ENCODE measurements at regions not wholly inside any gene's neighbourhood (a gene's known extent, or its start where the extent isn't known, plus 50 kb on each side); places are given as distances from the start of the nearest gene placed in this dataset.

DNA sequence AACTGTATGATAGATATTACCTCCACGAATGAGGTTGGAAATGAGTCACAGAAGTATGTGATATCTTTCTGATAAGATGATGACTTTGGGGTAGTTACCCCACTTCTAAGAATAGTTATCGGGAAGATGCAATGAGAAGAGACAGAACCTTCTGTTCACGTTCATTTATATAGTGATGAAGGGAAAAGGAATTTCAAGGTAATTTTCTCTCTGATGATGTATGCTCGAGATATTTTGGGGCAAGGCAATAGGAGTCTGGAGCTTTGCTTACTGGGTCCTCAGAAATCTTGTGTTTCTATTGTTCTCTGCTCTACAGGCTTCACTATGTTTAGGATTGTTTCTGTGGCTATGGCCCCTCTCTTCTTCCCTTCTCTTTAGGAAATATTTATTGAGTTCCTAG is 1389.6 kb downstream of the CDH8 start:
- DNase-seq (no peak), FAIRE-seq (no peak)
- intact Hi-C loops (cut with DNase I), result no loop called here
- Histone ChIP-seq H3K9me3 (ENCODE audit: control insufficient read depth in 2 of 3, insufficient read depth in 1 of 3, low read length in 3 of 3) (no peaks in the 10 kb centered on the region), H3K4me3 (ENCODE audit: low read length in 3 of 3) (no peak overlapping the region), H3K27me3 (ENCODE audit: control insufficient read depth, insufficient read depth, low read length) (no peaks in the 10 kb centered on the region), H3K27ac (ENCODE audit: low read depth in 2 of 2, low read length in 2 of 2) (no peak overlapping the region), H3K9ac (ENCODE audit: low read length in 3 of 3) (no peak overlapping the region), H3K36me3 (ENCODE audit: control insufficient read depth in 2 of 3, insufficient read depth in 3 of 3, low read length in 3 of 3) (no peaks in the 10 kb centered on the region), H3K4me1 (ENCODE audit: control insufficient read depth in 2 of 3, insufficient read depth in 2 of 3, low read depth in 1 of 3, low read length in 3 of 3) (no peaks in the 10 kb centered on the region)
- TF ChIP-seq, protein P1, sequence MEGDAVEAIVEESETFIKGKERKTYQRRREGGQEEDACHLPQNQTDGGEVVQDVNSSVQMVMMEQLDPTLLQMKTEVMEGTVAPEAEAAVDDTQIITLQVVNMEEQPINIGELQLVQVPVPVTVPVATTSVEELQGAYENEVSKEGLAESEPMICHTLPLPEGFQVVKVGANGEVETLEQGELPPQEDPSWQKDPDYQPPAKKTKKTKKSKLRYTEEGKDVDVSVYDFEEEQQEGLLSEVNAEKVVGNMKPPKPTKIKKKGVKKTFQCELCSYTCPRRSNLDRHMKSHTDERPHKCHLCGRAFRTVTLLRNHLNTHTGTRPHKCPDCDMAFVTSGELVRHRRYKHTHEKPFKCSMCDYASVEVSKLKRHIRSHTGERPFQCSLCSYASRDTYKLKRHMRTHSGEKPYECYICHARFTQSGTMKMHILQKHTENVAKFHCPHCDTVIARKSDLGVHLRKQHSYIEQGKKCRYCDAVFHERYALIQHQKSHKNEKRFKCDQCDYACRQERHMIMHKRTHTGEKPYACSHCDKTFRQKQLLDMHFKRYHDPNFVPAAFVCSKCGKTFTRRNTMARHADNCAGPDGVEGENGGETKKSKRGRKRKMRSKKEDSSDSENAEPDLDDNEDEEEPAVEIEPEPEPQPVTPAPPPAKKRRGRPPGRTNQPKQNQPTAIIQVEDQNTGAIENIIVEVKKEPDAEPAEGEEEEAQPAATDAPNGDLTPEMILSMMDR (IDR thresholded peaks at IDR 0.05; ENCODE audit: borderline replicate concordance, extremely low read depth, insufficient read depth), result no peak

DNA sequence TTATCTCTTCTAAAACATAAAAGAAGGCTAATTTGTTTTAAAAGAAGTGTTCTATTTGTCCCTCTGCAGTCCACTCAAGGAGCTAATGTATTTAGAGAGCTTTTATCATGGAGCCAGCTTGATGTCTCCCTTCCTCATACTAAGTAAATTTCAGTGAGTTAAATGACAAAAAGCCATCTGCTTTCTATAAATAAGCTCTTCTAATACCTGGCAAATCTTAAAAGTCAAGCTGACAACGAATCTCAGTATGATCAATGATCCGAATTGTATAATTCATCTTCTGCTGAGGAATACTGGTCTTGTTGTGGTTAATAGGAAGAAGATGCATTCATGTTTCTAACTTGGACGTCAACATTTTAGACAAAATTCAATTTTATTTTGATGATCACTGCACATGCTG is 1390.7 kb downstream of the CDH8 start:
- Histone ChIP-seq H3K27ac (ENCODE audit: low read depth in 2 of 2, low read length in 2 of 2) (no peak overlapping the region), H3K9ac (ENCODE audit: low read length in 3 of 3) (no peak overlapping the region), H3K4me1 (ENCODE audit: control insufficient read depth in 2 of 3, insufficient read depth in 2 of 3, low read depth in 1 of 3, low read length in 3 of 3) (no peaks in the 10 kb centered on the region), H3K9me3 (ENCODE audit: control insufficient read depth in 2 of 3, insufficient read depth in 1 of 3, low read length in 3 of 3) (no peaks in the 10 kb centered on the region), H3K4me3 (ENCODE audit: low read length in 3 of 3) (no peak overlapping the region), H3K27me3 (ENCODE audit: control insufficient read depth, insufficient read depth, low read length) (no peaks in the 10 kb centered on the region), H3K36me3 (ENCODE audit: control insufficient read depth in 2 of 3, insufficient read depth in 3 of 3, low read length in 3 of 3) (no peaks in the 10 kb centered on the region)
- TF ChIP-seq, protein P1 (IDR thresholded peaks at IDR 0.05; ENCODE audit: borderline replicate concordance, extremely low read depth, insufficient read depth), result no peak
- intact Hi-C loops (cut with DNase I), result no loop called here
- FAIRE-seq (no peak), DNase-seq (no peak)

DNA sequence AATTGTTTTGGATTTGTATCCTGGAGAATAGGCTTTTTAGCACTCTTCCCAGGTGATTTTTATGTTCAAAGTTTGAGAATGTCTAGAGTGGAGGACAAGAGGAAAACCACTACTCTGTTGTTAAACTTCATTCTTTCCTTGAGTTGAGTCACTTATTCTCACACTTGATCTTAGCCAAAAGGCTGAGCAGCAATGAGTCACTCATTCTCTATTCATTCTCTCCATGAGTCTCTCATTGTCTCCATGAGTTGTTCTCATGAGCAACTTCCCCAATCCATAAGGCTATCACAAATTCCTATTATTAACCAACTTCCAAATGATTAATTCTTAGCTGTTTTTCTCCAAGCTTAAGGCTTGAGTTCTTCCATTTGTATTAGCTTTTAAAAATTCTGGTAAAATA is 1393.3 kb downstream of the CDH8 start:
- no peak for FAIRE-seq
- Histone ChIP-seq H3K27ac (ENCODE audit: low read depth in 2 of 2, low read length in 2 of 2) (no peak overlapping the region), H3K27me3 (ENCODE audit: control insufficient read depth, insufficient read depth, low read length) (no peaks in the 10 kb centered on the region), H3K36me3 (ENCODE audit: control insufficient read depth in 2 of 3, insufficient read depth in 3 of 3, low read length in 3 of 3) (no peaks in the 10 kb centered on the region), H3K9ac (ENCODE audit: low read length in 3 of 3) (no peak overlapping the region), H3K4me3 (ENCODE audit: low read length in 3 of 3) (no peak overlapping the region), H3K9me3 (ENCODE audit: control insufficient read depth in 2 of 3, insufficient read depth in 1 of 3, low read length in 3 of 3) (no peaks in the 10 kb centered on the region), H3K4me1 (ENCODE audit: control insufficient read depth in 2 of 3, insufficient read depth in 2 of 3, low read depth in 1 of 3, low read length in 3 of 3) (no peaks in the 10 kb centered on the region)
- TF ChIP-seq, protein P1 (IDR thresholded peaks at IDR 0.05; ENCODE audit: borderline replicate concordance, extremely low read depth, insufficient read depth), result no peak
- intact Hi-C loops (cut with DNase I), result no loop called here
- no peak for DNase-seq

DNA sequence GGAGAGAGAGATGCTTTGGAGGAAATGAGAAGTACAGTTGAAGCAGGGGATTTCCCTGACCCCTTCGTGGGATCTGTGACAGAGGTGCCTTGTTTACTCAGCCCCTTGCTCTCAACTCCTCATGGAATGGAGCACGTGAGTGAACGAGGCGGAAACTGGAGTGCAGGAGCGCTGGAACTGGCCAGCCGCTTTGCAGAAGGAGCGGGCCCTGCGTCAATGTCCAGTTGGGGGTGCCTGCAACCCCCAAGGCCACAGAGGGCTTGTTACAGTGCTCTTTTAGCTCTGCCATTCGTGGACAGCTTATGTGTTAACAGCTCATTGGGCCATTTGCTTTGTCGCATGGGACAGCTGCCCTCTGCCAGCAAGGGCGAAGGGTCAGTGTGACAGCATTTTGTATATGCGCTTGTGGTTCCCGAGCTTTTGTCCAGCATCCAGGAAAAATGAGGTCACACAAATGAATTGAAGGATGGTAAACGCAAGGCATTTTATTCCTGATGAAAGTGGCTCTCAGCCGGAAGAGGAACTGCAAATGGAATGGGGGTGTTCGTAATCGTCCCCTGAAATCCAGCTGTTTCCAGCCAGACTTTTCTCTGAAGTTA is 1395.1 kb downstream of the CDH8 start:
- no peak overlapping the region for H3K4me3 ChIP-seq (ENCODE audit: low read length in 3 of 3)
- intact Hi-C loops (cut with DNase I), result no loop called here
- no peaks in the 10 kb centered on the region for H3K27me3 ChIP-seq (ENCODE audit: control insufficient read depth, insufficient read depth, low read length)
- DNase-seq, result no peak
- H3K36me3 ChIP-seq (ENCODE audit: control insufficient read depth in 2 of 3, insufficient read depth in 3 of 3, low read length in 3 of 3), result no peaks in the 10 kb centered on the region
- no peaks in the 10 kb centered on the region for H3K9me3 ChIP-seq (ENCODE audit: control insufficient read depth in 2 of 3, insufficient read depth in 1 of 3, low read length in 3 of 3)
- TF ChIP-seq, protein P1 (IDR thresholded peaks at IDR 0.05; ENCODE audit: borderline replicate concordance, extremely low read depth, insufficient read depth), result no peak
- FAIRE-seq, result no peak
- no peak overlapping the region for H3K27ac ChIP-seq (ENCODE audit: low read depth in 2 of 2, low read length in 2 of 2)
- no peak overlapping the region for H3K9ac ChIP-seq (ENCODE audit: low read length in 3 of 3)
- H3K4me1 ChIP-seq (ENCODE audit: control insufficient read depth in 2 of 3, insufficient read depth in 2 of 3, low read depth in 1 of 3, low read length in 3 of 3), result no peaks in the 10 kb centered on the region

All from kidney (tissue), 13 donors.